GM23338 (cell line): ENCODE measurements at regions not wholly inside any gene's neighbourhood (a gene's known extent, or its start where the extent isn't known, plus 50 kb on each side); places are given as distances from the start of the nearest gene placed in this dataset.
A peak's percentile ranks its signal among the peaks of the same experiment; 100 is the strongest.

Source experiments
- ATAC-seq: fragments of 200-7000 bp; cut with Tn5 transposase; 3 replicates; pipeline ENCODE4 v1.9.1; 2020
- DNase-seq: peaks from one replicate; pipeline ENCODE4 v3.0.0-alpha.2; 2015; ENCODE audit warnings: low spot score
- H2AFZ ChIP-seq: fragments of 200-600 bp; sonication (generic); 2 replicates; pipeline ENCODE4 v1.8.0; 2016; ENCODE audit warnings: antibody characterized with exemption, mild to moderate bottlenecking, moderate library complexity
- H3F3A ChIP-seq: fragments of 200-600 bp; sonication (generic); replicated peaks from 2 replicates; pipeline ENCODE4 v1.8.0; 2017; ENCODE audit warnings: antibody characterized with exemption, mixed run types, low read depth
- H3K27ac ChIP-seq: fragments of 200-600 bp; sonication (generic); 2 replicates; pipeline ENCODE4 v1.6.1; 2016; ENCODE audit warnings: low read depth
- H3K27me3 ChIP-seq: fragments of 200-600 bp; sonication (generic); 2 replicates; pipeline ENCODE4 v1.8.0; 2016; ENCODE audit warnings: mild to moderate bottlenecking, mixed run types, moderate library complexity; ENCODE audit not compliant: insufficient read depth
- H3K36me3 ChIP-seq: fragments of 200-600 bp; sonication (generic); 2 replicates; pipeline ENCODE4 v1.8.0; 2016; ENCODE audit warnings: mild to moderate bottlenecking; ENCODE audit not compliant: insufficient read depth
- H3K4me1 ChIP-seq: fragments of 200-600 bp; sonication (generic); 2 replicates; pipeline ENCODE4 v1.8.0; 2016; ENCODE audit warnings: mild to moderate bottlenecking, moderate library complexity; ENCODE audit not compliant: insufficient read depth
- H3K4me2 ChIP-seq: fragments of 200-600 bp; sonication (generic); 2 replicates; pipeline ENCODE4 v1.7.1; 2017; ENCODE audit warnings: mixed run types
- H3K4me3 ChIP-seq: fragments of 200-600 bp; sonication (generic); 2 replicates; pipeline ENCODE4 v1.6.1; 2016; ENCODE audit warnings: mixed run types
- H3K79me2 ChIP-seq: fragments of 200-600 bp; sonication (generic); replicated peaks from 2 replicates; pipeline ENCODE4 v1.8.0; 2017; ENCODE audit warnings: mild to moderate bottlenecking; ENCODE audit not compliant: insufficient read depth
- H3K9me2 ChIP-seq: fragments of 200-600 bp; sonication (generic); 2 replicates; pipeline ENCODE4 v1.8.0; 2017; ENCODE audit not compliant: insufficient read depth
- H4K20me1 ChIP-seq: fragments of 200-600 bp; sonication (generic); replicated peaks from 2 replicates; pipeline ENCODE4 v1.8.0; 2017; ENCODE audit warnings: mild to moderate bottlenecking; ENCODE audit not compliant: insufficient read depth
- H3K27ac Mint-ChIP-seq: 2 replicates; pipeline ENCODE4 v1.8.0; 2020; ENCODE audit warnings: inconsistent platforms, mild to moderate bottlenecking, moderate library complexity, mixed read lengths
- H3K27me3 Mint-ChIP-seq: 3 replicates; pipeline ENCODE4 v1.8.0; 2022; ENCODE audit warnings: low read depth, mild to moderate bottlenecking, moderate library complexity, mixed read lengths, inconsistent platforms; ENCODE audit not compliant: insufficient read depth, poor library complexity
- H3K36me3 Mint-ChIP-seq: 3 replicates; pipeline ENCODE4 v1.8.0; 2021; ENCODE audit warnings: low read depth, mild to moderate bottlenecking, inconsistent platforms, moderate library complexity, mixed read lengths
- H3K4me1 Mint-ChIP-seq: 3 replicates; pipeline ENCODE4 v1.8.0; 2020; ENCODE audit warnings: mild to moderate bottlenecking, inconsistent platforms, mixed read lengths
- H3K4me3 Mint-ChIP-seq: 3 replicates; pipeline ENCODE4 v1.8.0; 2021; ENCODE audit warnings: moderate library complexity, mild to moderate bottlenecking, inconsistent platforms, mixed read lengths
- H3K9me3 Mint-ChIP-seq: 3 replicates; pipeline ENCODE4 v1.8.0; 2020; ENCODE audit warnings: moderate library complexity, mild to moderate bottlenecking, inconsistent platforms, mixed read lengths
- CREB1 ChIP-seq: fragments of 250-450 bp; sonication (Bioruptor Pico); IDR thresholded peaks from 2 replicates; pipeline ENCODE4 v1.5.0; 2020; ENCODE audit warnings: low read depth, mild to moderate bottlenecking, moderate library complexity
- EZH2 ChIP-seq: fragments of 200-600 bp; sonication (generic); IDR thresholded peaks from one replicate; pipeline ENCODE4 v1.8.0; 2017; ENCODE audit warnings: antibody characterized with exemption, mild to moderate bottlenecking, low read depth; ENCODE audit not compliant: unreplicated experiment
- EZH2phosphoT487 ChIP-seq: fragments of 200-600 bp; sonication (generic); IDR thresholded peaks from one replicate; pipeline ENCODE4 v1.8.1; 2018; ENCODE audit warnings: antibody characterized with exemption; ENCODE audit not compliant: unreplicated experiment
- JUNB ChIP-seq: IDR thresholded peaks from one replicate; pipeline ENCODE4 v1.6.1; 2016; ENCODE audit warnings: antibody characterized with exemption; ENCODE audit not compliant: unreplicated experiment
- NANOG ChIP-seq: IDR thresholded peaks from 2 replicates; pipeline ENCODE4 v1.6.1; 2016; ENCODE audit warnings: antibody characterized with exemption, borderline replicate concordance
- POLR2AphosphoS5 ChIP-seq: IDR thresholded peaks from 2 replicates; pipeline ENCODE4 v1.6.1; 2016; ENCODE audit warnings: antibody characterized with exemption, low read depth
- ZNF114 ChIP-seq: fragments of 250-450 bp; sonication (Bioruptor Pico); IDR thresholded peaks from 2 replicates; pipeline ENCODE4 v1.5.0; 2020; ENCODE audit warnings: mild to moderate bottlenecking, moderate library complexity
- ZNF331 ChIP-seq: fragments of 250-450 bp; sonication (Bioruptor Pico); IDR thresholded peaks from 2 replicates; pipeline ENCODE4 v1.5.0; 2020; ENCODE audit warnings: low read depth, mild to moderate bottlenecking, moderate library complexity
- TF ChIP-seq, protein P1 (sequence below), 2 experiments: fragments of 200-600 bp in 1 of 2; sonication (generic) in 1 of 2; conservative IDR thresholded peaks; 2 replicates each; pipeline versions ENCODE4 v1.5.1 to v1.6.1; 2016 to 2017; ENCODE audit warnings: antibody characterized with exemption in 2 of 2, low read depth in 2 of 2, mild to moderate bottlenecking in 2 of 2, moderate library complexity in 1 of 2
- TF ChIP-seq, protein P2 (sequence below): fragments of 250-450 bp; sonication (Bioruptor Pico); IDR thresholded peaks from 2 replicates; pipeline ENCODE4 v1.5.0; 2020; ENCODE audit warnings: mild to moderate bottlenecking, moderate library complexity
- TF ChIP-seq, protein P3 (sequence below): IDR thresholded peaks from 2 replicates; pipeline ENCODE4 v1.6.1; 2016; ENCODE audit warnings: antibody characterized with exemption
- TF ChIP-seq, protein P4 (sequence below): IDR thresholded peaks from one replicate; pipeline ENCODE4 v1.6.1; 2018; ENCODE audit warnings: antibody characterized with exemption; ENCODE audit not compliant: unreplicated experiment

DNA sequence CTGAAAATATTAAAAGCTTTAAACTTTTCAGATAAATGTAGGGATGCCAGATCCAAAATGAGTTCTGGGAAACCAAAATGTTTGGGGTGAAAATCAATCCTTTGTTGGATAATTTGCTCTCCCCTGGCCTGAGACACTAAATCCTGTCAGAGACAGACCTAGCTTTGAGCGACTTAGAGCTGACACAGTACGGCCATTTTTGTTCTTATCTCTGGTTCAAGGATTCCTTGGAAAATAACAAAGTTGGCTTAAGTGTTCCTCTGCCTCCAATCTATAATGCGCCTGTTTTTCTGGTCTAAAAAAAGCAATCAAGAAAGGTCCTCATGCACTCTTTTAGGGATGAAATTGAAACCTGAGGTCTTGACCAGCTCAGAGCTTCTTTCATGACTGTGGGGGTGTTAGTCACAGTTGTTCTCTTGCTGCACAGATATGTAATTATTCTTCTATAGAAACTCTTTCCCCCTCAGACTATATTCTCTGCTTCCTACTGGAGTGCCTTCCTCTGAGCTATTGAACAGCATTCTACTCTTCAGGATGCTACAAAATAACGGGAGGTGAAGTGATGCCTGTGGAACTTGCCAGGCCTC lies 52.3 kb upstream of the EGLN3 start:
- Histone ChIP-seq H3K79me2 (no peaks in the 10 kb centered on the region), H4K20me1 (no peaks in the 10 kb centered on the region), H3K27ac (no peak overlapping the region), H3K4me2 (no peak overlapping the region), H3K4me3 (no peak overlapping the region), H3F3A (no peaks in the 10 kb centered on the region), H2AFZ (peak overlapping the region; percentile 88), H3K36me3 (no peaks in the 10 kb centered on the region), H3K9me2 (peaks cover 10% of the 10 kb centered on the region; the same call in 1 of the 2 replicates), H3K27me3 (no peaks in the 10 kb centered on the region), H3K4me1 (no peaks in the 10 kb centered on the region)
- H3K9me3 Mint-ChIP-seq = no peaks in the 10 kb centered on the region
- no peaks in the 10 kb centered on the region for H3K4me1 Mint-ChIP-seq
- no peak for DNase-seq
- H3K36me3 Mint-ChIP-seq = no peaks in the 10 kb centered on the region
- no peak for ATAC-seq
- no peak overlapping the region for H3K27ac Mint-ChIP-seq
- TF ChIP-seq ZNF114 = no peak
- no peak for TF ChIP-seq EZH2
- TF ChIP-seq POLR2AphosphoS5 = no peak
- TF ChIP-seq JUNB = no peak
- TF ChIP-seq, protein P1, sequence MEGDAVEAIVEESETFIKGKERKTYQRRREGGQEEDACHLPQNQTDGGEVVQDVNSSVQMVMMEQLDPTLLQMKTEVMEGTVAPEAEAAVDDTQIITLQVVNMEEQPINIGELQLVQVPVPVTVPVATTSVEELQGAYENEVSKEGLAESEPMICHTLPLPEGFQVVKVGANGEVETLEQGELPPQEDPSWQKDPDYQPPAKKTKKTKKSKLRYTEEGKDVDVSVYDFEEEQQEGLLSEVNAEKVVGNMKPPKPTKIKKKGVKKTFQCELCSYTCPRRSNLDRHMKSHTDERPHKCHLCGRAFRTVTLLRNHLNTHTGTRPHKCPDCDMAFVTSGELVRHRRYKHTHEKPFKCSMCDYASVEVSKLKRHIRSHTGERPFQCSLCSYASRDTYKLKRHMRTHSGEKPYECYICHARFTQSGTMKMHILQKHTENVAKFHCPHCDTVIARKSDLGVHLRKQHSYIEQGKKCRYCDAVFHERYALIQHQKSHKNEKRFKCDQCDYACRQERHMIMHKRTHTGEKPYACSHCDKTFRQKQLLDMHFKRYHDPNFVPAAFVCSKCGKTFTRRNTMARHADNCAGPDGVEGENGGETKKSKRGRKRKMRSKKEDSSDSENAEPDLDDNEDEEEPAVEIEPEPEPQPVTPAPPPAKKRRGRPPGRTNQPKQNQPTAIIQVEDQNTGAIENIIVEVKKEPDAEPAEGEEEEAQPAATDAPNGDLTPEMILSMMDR (conservative IDR thresholded peaks at IDR 0.05; ENCODE audit: low read depth in 2 of 2) = no peak
- no peak for TF ChIP-seq ZNF331 (CRISPR knock-in tag)
- no peak for TF ChIP-seq NANOG
- TF ChIP-seq, protein P2, sequence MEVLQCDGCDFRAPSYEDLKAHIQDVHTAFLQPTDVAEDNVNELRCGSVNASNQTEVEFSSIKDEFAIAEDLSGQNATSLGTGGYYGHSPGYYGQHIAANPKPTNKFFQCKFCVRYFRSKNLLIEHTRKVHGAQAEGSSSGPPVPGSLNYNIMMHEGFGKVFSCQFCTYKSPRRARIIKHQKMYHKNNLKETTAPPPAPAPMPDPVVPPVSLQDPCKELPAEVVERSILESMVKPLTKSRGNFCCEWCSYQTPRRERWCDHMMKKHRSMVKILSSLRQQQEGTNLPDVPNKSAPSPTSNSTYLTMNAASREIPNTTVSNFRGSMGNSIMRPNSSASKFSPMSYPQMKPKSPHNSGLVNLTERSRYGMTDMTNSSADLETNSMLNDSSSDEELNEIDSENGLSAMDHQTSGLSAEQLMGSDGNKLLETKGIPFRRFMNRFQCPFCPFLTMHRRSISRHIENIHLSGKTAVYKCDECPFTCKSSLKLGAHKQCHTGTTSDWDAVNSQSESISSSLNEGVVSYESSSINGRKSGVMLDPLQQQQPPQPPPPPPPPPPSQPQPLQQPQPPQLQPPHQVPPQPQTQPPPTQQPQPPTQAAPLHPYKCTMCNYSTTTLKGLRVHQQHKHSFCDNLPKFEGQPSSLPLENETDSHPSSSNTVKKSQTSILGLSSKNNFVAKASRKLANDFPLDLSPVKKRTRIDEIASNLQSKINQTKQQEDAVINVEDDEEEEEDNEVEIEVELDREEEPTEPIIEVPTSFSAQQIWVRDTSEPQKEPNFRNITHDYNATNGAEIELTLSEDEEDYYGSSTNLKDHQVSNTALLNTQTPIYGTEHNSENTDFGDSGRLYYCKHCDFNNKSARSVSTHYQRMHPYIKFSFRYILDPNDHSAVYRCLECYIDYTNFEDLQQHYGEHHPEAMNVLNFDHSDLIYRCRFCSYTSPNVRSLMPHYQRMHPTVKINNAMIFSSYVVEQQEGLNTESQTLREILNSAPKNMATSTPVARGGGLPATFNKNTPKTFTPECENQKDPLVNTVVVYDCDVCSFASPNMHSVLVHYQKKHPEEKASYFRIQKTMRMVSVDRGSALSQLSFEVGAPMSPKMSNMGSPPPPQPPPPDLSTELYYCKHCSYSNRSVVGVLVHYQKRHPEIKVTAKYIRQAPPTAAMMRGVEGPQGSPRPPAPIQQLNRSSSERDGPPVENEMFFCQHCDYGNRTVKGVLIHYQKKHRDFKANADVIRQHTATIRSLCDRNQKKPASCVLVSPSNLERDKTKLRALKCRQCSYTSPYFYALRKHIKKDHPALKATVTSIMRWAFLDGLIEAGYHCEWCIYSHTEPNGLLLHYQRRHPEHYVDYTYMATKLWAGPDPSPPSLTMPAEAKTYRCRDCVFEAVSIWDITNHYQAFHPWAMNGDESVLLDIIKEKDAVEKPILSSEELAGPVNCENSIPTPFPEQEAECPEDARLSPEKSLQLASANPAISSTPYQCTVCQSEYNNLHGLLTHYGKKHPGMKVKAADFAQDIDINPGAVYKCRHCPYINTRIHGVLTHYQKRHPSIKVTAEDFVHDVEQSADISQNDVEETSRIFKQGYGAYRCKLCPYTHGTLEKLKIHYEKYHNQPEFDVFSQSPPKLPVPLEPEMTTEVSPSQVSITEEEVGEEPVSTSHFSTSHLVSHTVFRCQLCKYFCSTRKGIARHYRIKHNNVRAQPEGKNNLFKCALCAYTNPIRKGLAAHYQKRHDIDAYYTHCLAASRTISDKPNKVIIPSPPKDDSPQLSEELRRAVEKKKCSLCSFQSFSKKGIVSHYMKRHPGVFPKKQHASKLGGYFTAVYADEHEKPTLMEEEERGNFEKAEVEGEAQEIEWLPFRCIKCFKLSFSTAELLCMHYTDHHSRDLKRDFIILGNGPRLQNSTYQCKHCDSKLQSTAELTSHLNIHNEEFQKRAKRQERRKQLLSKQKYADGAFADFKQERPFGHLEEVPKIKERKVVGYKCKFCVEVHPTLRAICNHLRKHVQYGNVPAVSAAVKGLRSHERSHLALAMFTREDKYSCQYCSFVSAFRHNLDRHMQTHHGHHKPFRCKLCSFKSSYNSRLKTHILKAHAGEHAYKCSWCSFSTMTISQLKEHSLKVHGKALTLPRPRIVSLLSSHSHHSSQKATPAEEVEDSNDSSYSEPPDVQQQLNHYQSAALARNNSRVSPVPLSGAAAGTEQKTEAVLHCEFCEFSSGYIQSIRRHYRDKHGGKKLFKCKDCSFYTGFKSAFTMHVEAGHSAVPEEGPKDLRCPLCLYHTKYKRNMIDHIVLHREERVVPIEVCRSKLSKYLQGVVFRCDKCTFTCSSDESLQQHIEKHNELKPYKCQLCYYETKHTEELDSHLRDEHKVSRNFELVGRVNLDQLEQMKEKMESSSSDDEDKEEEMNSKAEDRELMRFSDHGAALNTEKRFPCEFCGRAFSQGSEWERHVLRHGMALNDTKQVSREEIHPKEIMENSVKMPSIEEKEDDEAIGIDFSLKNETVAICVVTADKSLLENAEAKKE (CRISPR knock-in tag) = no peak
- no peak for TF ChIP-seq EZH2phosphoT487
- TF ChIP-seq, protein P3, sequence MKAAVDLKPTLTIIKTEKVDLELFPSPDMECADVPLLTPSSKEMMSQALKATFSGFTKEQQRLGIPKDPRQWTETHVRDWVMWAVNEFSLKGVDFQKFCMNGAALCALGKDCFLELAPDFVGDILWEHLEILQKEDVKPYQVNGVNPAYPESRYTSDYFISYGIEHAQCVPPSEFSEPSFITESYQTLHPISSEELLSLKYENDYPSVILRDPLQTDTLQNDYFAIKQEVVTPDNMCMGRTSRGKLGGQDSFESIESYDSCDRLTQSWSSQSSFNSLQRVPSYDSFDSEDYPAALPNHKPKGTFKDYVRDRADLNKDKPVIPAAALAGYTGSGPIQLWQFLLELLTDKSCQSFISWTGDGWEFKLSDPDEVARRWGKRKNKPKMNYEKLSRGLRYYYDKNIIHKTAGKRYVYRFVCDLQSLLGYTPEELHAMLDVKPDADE = no peak
- TF ChIP-seq, protein P4, sequence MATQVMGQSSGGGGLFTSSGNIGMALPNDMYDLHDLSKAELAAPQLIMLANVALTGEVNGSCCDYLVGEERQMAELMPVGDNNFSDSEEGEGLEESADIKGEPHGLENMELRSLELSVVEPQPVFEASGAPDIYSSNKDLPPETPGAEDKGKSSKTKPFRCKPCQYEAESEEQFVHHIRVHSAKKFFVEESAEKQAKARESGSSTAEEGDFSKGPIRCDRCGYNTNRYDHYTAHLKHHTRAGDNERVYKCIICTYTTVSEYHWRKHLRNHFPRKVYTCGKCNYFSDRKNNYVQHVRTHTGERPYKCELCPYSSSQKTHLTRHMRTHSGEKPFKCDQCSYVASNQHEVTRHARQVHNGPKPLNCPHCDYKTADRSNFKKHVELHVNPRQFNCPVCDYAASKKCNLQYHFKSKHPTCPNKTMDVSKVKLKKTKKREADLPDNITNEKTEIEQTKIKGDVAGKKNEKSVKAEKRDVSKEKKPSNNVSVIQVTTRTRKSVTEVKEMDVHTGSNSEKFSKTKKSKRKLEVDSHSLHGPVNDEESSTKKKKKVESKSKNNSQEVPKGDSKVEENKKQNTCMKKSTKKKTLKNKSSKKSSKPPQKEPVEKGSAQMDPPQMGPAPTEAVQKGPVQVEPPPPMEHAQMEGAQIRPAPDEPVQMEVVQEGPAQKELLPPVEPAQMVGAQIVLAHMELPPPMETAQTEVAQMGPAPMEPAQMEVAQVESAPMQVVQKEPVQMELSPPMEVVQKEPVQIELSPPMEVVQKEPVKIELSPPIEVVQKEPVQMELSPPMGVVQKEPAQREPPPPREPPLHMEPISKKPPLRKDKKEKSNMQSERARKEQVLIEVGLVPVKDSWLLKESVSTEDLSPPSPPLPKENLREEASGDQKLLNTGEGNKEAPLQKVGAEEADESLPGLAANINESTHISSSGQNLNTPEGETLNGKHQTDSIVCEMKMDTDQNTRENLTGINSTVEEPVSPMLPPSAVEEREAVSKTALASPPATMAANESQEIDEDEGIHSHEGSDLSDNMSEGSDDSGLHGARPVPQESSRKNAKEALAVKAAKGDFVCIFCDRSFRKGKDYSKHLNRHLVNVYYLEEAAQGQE = no peak
- no peak for TF ChIP-seq CREB1 (CRISPR knock-in tag)
- no peaks in the 10 kb centered on the region for H3K27me3 Mint-ChIP-seq
- H3K4me3 Mint-ChIP-seq = no peak overlapping the region
